NCI-H2171 (cell line): ENCODE measurements at regions not wholly inside any gene's neighbourhood (a gene's known extent, or its start where the extent isn't known, plus 50 kb on each side); places are given as distances from the start of the nearest gene placed in this dataset.

Experiments used
- DNase-seq: peaks from one replicate; lab custom pipeline; 2025; lab: John Stamatoyannopoulos, UW

DNA sequence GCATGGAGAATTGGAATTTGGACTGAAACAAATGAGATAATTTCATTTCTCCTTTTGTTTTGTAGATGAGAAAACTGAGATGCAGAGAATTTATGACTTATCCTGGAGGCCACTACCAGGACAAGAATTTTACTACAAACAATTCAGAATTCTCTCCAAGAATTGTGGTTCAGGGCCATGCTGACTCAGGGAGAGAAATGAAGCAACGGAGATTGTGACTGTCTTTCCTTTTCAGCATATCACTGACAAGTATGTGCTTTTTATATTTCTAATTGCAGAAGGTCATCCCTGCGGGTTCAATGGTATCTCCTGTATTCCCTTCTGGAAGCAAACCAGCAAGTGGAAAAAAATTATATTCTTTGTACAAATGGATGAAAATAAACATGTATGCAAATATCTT, 170.8 kb upstream of the MITF start:
- no peak for DNase-seq

DNA sequence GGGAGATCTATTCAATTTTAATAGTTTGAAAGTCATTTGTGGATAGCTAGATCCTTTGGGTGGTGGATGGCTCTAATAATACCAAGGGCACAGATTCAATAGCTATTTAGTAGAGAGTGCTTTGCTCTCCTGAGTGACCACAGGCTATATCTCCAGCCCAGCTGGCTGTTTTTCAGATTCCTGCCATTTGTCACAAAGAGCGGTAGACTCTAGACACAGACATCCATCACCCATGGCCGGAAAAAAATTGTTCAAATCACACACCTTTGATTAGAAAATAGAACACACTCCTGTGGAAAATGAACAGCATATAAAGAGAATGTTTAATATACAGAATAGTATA, 171.6 kb upstream of the MITF start:
- no peak for DNase-seq

DNA sequence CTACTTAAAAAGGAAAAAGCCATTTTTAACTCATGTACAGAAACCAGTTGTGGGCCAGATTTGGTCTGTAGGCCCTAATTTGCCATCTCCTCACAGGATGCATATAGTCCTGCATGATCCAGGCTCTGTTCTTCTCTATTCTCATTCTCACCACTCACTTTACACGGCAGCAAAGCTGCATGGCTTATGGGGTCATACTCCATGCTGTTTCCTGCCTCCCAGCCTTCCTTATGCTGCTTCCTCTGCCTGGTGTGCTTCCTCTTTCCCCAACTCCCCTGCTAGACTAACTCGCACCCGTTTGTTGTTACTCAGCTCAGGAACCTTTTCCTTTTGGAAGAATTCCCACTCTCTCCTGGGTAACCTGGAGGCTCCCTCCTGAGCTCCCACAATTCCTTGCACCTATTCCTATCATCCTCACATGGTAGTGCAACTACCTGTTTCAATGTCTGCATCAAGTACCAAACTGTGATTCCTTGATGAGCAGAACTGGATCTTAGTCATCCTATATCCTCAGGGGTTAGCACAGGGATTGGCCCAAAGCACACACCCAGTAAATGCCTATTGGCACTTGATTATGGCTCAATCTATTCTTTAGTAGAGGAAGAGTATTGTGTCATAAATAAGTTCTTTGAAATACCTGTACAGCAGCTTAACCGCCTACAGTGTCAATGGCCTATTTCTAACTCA, 172.1 kb upstream of the MITF start:
- DNase-seq: no peak

DNA sequence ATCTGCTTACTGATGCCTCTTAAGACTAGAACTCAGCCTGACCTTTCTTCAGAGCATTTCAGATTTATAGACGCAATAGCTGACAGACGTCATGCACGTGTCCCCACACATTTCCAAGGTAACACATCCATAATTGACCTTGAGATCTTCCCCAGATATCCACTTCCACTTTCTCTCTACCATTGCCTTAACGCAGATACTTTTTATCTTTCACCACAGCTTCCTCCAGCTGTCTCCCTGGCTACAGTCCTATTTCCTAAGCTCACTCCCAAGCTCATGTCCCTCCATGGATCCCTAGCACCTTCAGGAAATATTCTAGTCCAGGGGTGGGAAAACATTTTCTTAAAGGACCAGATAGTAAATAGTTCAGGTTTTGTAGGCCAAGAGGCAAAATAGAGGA, 173.0 kb upstream of the MITF start:
- DNase-seq: no peak

DNA sequence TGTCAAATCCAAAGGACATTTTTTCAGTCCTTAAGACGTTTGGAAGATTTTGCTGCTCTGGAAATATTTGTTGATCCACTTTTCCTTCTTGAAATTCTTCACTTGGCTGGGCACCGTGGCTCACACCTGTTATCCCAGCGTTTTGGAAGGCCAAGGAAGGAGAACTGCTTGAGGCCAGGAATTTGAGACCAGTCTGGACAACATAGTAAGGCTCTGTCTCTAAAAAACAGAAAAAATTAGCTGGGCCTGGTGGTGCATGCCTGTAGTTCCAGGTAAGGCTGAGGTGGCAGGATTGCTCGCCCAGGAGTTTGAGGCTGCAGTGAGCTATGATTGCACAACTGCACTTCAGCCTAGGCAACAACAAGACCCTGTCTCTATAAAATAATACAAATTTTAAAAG, 173.9 kb upstream of the MITF start:
- no peak for DNase-seq

DNA sequence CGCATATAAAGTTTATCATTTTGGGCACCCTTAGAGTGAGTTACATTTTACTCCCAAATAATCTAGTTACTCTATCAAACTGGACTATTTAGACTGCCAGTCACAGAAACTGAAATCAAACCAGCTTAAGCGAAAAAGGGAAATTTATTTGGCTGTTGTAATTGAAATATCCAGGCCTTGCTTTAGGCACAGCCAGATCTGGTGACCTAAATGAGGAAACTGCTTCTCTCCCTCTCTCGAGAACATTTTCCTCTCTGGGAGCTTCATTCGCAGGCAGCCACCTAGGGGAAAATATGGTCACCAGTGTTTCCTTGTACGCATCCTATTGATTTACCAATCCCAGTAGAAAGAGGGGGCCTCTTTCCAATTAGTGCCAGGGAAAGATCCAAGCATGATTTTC, 175.3 kb upstream of the MITF start:
- no peak for DNase-seq

DNA sequence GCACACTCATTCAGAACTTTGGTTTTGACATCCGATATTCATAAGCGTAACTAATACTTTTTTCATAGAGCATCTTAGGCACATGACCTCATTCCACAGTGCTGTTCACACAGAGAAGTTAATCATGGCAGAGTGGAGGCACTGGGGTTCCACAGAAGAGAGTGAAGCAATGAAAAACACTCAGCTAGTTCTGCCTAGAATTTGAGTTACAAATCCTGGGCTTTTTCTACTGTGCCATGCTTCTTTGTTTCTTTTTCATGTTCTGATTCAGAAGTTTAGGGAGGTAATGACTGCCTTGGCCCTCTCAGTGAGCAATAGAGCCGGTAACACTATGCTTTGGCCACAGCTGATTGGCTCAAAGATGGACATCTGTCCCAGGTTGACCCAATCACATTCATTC, 176.1 kb upstream of the MITF start:
- no peak for DNase-seq

DNA sequence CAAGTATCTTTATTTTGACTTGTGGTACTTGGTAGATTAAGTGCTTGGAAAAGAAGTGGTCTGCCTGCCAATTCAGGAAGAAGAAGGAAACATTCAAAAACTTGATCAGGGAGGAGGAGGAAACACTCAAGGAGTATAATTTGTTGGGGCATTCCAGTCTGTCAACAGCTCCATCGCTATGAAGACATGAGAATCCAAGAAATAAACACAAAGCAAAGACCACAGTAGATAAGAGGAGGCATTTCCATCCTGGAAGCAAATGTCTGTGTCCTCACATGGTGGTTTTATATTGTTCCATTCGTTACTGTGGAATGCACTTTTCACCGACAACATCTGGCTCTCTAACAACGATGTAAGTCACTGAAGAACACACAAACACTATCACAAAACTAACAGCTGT, 176.1 kb upstream of the FRMD4B start:
- no peak for DNase-seq

DNA sequence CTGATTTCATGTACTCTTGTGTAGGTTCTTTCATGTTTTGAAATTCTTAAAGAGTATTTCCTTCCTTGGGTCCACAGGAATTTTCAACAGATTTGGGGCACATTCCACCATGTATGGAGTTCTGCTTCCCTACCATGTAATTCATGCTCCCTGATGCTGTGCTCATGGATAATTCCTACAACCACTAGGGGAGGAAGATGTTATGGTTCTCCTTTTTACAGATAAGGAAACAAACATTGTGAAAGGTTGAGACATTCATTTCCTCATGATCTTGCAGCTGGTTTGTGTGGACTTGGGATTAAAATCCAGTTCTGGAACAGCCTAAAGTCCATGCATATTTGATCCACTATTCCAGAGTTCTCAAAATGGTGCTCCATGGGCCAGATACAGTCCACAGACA, 174.9 kb upstream of the FRMD4B start:
- DNase-seq: no peak

DNA sequence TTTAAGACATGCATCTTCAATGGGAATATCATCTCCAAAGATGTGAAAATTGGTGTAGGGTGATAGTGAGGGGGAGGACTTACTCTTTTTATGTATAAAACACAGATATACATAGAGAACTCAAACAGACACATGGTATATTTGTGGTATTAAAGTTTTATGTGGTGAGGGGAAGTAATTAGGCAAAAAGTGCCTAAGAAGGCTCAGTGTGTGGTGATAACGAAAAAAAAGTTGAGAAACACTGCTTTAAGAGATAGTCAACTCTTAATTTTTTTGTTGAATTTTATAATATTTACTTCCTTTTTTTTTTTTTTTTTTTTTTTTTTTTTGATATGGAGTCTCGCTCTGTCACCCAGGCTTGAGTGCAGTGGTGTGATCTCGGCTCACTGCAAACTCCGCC, 174.2 kb upstream of the FRMD4B start:
- no peak for DNase-seq

DNA sequence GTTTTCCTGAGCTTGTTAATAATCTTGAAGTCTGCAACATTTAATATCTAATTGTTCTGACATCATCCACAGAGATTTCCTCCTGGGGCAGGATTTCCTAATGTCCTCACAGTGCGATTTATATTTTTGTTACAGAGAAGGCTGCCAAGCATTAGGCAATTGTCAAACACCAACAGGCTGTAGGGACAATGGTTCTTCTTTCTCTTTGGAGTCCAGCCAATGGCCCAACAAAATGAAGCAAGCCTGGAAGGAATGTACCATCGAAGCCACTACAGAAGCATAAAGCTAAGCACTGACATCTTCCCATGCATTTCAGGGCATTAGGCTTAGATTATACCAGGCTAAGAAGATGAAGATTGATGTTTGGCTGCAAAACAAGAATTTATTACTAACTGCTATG, 173.0 kb upstream of the FRMD4B start:
- no peak for DNase-seq

DNA sequence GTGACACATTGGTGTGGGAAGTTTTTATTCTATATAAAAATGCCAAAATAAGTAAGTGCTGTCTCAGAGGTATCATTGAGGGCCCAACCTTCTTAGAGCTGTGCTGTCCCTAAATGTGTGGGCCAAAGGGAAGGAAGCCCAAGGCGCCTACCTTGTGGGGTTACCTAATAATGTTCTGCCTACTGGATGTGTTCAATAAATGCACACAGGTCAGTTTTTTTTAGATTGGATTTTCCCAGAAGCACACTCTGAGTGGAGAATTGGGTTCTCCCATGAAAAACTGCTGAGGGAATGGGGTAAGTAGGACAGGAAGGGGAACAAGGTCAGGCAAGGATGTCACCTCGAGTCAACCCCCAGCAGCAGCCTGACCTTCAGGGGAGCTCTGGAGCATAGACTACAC, 168.7 kb upstream of the FRMD4B start:
- no peak for DNase-seq

DNA sequence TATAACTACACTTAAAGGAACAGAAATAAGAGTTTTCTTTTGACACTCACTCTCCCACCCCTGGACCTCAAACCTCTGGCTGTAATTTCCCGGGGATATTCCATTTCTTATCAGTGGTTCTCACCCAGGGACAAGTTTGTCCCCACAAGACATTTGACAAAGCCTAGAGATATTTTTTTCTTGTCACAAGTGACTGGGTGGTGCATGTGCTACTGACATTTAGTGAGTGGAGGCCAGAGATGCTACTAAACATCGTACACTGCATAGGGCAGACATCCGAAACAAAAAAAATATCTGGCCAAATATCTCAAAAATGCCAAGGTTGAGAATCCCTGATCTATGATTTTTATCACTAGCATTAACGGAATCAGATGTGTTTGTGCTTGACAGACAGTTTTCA, 168.0 kb upstream of the FRMD4B start:
- no peak for DNase-seq

DNA sequence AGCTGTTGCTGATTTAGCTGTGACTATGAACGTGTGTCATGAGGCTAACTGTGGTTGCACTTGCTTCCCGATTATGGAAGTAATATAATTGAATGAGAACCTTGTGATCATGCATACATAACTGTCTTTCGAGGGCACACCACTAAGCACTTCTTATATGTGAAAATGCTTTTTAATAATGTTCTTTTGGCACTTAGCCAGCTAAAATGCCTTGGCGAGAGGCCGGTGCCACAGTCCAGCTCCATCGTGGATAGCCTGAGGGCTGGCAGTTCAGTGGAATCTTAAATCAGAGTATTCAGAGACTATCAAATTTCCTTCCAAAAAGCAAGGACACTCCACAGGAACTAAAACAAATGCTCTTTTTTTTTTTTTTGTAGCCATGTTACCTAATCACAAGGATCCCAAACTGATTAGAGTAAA, 161.6 kb upstream of the FRMD4B start:
- no peak for DNase-seq

DNA sequence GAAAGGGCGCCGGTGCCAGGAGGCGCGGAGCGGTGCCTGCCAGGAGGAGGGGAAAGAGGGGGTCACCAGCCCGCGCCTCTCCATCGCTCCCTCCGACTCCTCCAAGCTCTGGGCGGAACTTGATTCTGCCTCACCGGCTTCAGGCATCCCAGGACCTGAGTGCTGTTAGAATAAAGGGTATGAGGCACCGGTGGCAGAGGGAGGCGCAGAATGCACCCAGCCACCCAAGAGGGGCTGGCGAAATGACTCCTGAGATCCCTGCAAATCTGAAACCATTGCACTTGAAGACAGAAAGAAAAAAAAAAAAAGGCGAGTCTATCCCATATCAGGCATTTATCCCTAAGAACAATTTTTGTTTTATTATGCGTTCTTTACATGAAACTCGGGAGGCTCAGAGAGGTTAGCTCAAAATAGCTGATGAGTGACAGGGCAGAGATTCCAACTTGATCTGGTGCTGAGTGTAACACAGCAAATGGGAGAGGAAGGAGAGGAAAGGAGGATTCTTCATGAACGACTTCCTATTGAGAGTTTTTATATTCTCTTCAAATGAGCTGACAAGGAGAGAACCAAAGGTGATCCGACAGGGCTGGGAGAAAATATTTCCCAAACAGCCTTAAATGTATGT, 157.0 kb upstream of the FRMD4B start:
- no peak for DNase-seq

DNA sequence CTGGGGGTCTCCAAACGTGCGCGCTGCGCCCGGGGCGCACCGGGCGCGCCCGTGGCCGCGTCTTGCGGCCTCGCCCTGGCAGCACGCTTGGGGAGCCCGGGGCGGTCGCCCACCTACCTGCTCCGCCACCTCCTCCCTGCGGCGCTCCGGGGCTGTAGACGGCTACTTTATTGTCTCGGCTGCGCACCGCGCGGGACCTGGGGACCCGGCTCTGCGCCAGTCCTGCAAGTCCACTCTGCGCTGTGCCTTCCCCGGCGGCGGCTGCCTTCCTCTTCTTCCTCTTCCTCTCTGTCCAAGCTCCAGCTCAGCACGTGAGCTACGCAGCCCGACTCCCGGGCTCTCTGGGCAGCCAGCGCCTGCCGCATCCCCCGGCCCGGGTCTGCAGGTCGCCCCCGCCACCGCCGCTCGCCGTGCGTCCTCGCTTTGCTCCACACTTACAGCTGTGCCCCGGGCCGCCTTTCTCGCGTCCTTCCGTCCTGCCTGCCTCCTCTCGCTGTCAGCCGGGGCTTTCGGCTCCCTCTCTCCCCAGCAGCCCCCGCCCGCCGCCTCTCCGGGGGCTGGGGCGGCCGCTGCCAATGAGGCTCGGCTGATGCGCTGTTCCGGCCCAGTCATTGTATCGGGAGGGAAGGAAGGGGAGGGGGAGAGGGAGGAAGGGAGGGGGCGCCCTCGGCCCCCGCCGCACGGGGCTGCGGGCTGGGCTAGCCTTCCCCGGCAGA, 156.4 kb upstream of the FRMD4B start:
- no peak for DNase-seq

DNA sequence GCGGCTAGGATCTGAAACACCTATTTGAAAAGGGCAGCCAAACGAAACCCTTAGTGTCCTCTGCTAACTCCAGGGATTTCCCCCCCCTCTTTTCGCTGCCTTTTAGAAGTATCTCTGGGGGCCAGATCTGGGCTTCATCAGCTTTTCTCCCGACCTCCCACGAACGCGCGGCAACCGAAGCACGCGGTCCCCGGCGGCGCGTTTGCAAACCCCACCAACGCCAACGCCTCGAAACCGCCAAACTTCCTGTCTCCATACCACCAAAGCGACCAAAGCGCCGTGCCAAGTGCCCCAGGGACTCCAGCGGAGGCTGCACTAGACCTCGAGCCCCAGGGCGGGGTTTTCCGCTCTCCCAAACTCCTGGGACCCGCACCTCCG, 155.8 kb upstream of the FRMD4B start:
- no peak for DNase-seq

DNA sequence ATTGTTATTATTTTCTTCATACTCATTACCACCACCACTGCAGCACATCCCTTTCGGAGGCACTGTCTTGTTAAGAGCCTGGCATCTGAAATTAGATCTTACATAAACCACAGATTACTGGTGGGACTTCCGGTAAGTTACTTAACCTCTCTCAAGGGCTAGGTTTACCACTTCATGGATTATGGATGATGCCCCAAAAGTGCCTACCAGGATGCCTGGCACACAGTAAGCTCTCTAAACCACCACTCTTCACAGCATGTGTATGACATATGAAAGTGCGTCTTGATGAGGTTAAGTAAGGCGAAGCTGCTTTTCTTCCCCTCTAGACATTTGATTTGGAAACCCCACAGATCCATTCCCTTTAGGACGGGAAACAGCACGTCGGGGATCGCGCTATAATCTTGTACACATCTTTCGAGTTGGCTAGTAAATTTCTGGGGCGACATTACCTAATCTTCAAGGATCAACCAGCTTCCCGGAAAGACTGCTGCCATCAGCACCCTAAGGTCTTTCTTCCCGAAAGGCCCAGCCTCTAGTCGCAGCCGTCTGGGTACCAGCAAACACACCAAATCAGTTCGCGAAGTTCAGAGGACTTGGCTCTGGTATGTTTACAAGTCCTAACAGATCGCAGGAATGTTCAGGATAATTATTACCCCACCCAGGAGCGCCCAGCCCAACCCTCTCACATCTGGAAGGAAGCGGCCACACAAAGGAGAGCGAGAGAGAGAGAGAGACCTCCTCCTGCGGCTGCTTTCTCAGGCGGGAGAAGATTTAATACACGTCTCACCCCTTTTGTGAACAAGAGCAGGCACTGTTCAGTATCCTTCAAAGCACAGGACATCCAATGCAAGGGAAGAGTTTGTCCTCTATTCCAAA, 155.1 kb upstream of the FRMD4B start:
- DNase-seq: no peak

DNA sequence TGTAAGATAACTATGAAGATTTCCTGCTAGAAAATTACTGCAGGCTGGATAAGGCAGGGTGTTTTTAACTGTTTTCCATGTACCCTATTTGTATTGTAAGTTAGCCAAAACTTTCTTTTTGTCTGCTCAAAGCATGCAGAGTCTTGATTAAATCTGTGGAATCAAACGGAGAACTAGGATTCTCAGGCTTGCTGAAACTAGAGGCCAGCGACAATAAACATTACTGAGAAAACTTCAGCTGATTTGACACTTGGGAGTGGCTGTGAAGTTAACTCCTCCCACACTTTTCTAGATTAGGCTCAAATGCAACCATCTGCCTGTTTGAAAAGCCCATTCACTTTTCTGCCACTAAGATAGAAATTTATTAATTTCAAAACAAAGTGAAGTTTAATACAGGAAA, 153.2 kb upstream of the FRMD4B start:
- no peak for DNase-seq

DNA sequence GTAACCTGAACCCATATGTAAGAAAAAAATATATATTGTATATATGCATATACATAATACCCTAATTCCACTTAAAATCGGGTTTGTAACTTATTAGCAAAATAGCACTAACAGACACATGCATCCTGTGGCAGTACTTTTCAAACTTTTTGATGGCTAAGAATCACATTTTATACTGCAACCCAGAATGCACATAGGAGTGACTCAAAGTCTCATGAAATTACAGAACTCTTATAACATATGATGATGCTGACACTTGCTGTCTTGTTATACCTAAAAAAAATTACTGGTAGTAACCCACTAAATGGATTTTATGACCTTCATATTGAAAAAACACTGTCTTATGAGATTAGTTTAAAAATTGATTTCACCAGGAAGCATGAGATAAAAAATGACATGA, 152.4 kb upstream of the FRMD4B start:
- DNase-seq: no peak

DNA sequence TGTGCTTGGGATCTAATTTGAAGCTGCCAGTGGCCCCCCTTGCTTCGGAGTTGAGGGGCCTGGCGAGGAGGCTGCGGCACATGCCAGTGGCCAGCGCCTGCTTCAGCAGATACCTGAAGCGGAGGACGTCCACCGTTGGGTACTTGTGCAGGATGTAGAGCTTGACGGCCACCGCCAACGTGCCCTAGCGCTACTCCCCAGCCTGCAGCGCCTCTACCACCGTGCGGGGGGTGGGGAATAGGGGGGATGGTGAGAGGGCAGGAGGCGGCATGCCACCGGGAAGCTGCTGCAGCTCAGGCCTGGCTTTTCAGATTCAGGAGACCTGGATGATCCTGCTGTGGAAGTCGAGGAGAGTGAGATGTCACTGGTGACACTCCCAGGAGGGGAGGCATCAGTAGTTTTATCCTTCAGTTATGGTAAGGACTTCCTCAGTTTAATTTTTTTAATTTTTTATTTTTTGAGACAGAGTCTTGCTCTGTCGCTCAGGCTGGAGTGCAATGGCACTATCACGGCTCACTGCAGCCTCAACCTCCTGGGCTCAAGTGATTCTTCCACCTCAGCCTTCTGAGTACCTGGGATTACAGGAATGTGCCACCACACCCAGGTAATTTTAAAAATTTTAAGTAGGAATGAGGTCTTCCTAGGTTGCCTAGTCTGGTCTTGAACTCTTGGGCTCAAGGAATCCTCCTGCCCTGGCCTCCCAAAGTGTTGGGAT, 150.6 kb upstream of the FRMD4B start:
- no peak for DNase-seq

DNA sequence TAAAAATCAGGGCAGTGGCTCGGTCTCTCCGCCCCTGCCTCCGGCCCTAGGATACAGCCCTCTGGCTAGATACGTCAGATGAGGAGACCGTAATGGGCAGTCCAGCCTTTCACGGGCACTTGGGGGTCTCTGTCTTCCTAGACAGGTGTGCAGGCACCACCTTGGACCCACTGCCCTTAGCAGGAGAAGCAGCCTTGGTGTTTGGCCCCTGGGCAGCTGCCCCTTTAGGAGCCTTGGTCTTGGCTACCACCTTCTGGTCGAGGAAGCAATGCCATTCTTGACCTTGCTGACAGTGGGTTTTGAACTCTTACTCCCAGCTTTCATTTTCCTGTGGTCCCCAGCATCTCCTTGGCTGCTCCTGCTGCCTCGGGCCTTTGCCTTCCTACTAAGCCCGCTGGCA, 149.7 kb upstream of the FRMD4B start:
- no peak for DNase-seq
